C4-2B (cell line): ENCODE measurements at regions not wholly inside any gene's neighbourhood (a gene's known extent, or its start where the extent isn't known, plus 50 kb on each side); places are given as distances from the start of the nearest gene placed in this dataset.

Source experiments
- ZFX ChIP-seq: fragments of 450-650 bp; IDR thresholded peaks from 2 replicates; pipeline ENCODE4 v1.6.1; 2017
- TF ChIP-seq, protein P1 (sequence below): fragments of 450-650 bp; conservative IDR thresholded peaks from 2 replicates; pipeline ENCODE4 v1.5.1; 2017; ENCODE audit warnings: mild to moderate bottlenecking

DNA sequence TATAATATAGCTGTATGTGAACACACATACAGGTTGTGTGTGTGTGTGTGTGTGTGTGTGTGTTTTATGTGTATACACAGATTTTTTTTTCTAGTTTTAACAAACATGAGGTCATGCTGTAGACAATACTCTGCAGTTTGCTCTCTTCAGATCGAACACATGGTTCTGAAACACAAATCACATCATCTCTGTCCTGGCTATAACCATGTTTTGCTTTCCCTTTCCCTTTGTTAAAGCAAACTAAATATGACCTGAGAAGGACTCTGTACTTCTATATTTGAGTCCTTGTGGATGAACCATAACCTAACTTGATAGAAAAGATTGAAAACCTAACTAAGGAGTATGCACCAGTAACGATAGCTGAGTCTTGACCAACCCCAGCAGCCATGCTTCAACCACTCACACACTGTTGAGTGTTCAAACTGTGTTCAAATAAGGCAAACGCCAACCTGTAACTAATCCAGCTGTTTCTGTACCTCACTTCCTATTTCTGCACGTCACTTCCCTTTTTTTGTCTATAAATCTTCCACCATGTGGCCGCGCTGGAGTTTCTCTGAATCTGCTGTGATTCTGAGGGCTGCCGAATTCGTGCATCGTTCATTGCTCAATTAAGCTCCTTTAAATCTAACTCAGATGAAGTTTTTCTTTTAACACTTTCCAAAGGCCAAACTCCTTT is 303.8 kb downstream of the HS3ST3B1 start:
- TF ChIP-seq, protein P1, sequence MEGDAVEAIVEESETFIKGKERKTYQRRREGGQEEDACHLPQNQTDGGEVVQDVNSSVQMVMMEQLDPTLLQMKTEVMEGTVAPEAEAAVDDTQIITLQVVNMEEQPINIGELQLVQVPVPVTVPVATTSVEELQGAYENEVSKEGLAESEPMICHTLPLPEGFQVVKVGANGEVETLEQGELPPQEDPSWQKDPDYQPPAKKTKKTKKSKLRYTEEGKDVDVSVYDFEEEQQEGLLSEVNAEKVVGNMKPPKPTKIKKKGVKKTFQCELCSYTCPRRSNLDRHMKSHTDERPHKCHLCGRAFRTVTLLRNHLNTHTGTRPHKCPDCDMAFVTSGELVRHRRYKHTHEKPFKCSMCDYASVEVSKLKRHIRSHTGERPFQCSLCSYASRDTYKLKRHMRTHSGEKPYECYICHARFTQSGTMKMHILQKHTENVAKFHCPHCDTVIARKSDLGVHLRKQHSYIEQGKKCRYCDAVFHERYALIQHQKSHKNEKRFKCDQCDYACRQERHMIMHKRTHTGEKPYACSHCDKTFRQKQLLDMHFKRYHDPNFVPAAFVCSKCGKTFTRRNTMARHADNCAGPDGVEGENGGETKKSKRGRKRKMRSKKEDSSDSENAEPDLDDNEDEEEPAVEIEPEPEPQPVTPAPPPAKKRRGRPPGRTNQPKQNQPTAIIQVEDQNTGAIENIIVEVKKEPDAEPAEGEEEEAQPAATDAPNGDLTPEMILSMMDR = no peak
- no peak for TF ChIP-seq ZFX
